Natural killer cell (primary cell): ENCODE measurements at regions not wholly inside any gene's neighbourhood (a gene's known extent, or its start where the extent isn't known, plus 50 kb on each side); places are given as distances from the start of the nearest gene placed in this dataset.

ENCODE experiments used
- ATAC-seq, 3 donors: fragments of 150-1000 bp in 2 of 3; fragments of 200-7000 bp in 1 of 3; cut with Tn5 transposase; 1 replicate in 1 of 3; 2 replicates in 2 of 3; pipeline ENCODE4 v1.10.0; 2021; ENCODE audit warnings: mild to moderate bottlenecking in 2 of 3, moderate library complexity in 2 of 3
- DNase-seq, 2 donors: peaks; one replicate each; pipeline versions ENCODE4 v3.0.0 to v3.0.0-alpha.2; 2013 to 2021; ENCODE audit warnings: mixed read lengths in 1 of 2
- H3K27ac ChIP-seq: one replicate; pipeline ENCODE4 v1.5.1; 2013; ENCODE audit warnings: mild to moderate bottlenecking, low read length
- H3K27me3 ChIP-seq: one replicate; pipeline ENCODE4 v1.6.1; 2013; ENCODE audit warnings: low read length; ENCODE audit not compliant: control insufficient read depth, insufficient read depth
- H3K36me3 ChIP-seq: one replicate; pipeline ENCODE4 v1.6.1; 2013; ENCODE audit warnings: low read length; ENCODE audit not compliant: control insufficient read depth, insufficient read depth
- H3K4me1 ChIP-seq: one replicate; pipeline ENCODE4 v1.6.1; 2013; ENCODE audit warnings: low read length; ENCODE audit not compliant: control insufficient read depth, insufficient read depth
- H3K4me3 ChIP-seq: one replicate; pipeline ENCODE4 v1.5.1; 2013; ENCODE audit warnings: low read length
- H3K9me3 ChIP-seq: one replicate; pipeline ENCODE4 v1.6.1; 2013; ENCODE audit warnings: low read length; ENCODE audit not compliant: control insufficient read depth, insufficient read depth
- H3K27ac Mint-ChIP-seq, 2 donors: one replicate each; pipeline ENCODE4 v1.8.0; 2022; ENCODE audit warnings: mild to moderate bottlenecking in 2 of 2, mixed read lengths in 2 of 2, moderate library complexity in 1 of 2
- H3K27me3 Mint-ChIP-seq, 2 donors: one replicate each; pipeline ENCODE4 v1.8.0; 2022; ENCODE audit warnings: low read depth in 2 of 2, mixed read lengths in 2 of 2
- H3K36me3 Mint-ChIP-seq: one replicate; pipeline ENCODE4 v1.8.0; 2022; ENCODE audit warnings: mixed read lengths
- H3K4me1 Mint-ChIP-seq, 2 donors: one replicate each; pipeline ENCODE4 v1.8.0; 2022; ENCODE audit warnings: mixed read lengths in 2 of 2
- H3K4me3 Mint-ChIP-seq: one replicate; pipeline ENCODE4 v1.8.0; 2022; ENCODE audit warnings: mild to moderate bottlenecking, moderate library complexity, mixed read lengths
- H3K9me3 Mint-ChIP-seq, 2 donors: one replicate each; pipeline ENCODE4 v1.8.0; 2022; ENCODE audit warnings: mixed read lengths in 2 of 2
- WGBS: methylation state at CpG from one replicate; pipeline ENCODE4 v1.1.7; 2013; ENCODE audit warnings: missing lambda C conversion rate; ENCODE audit not compliant: insufficient coverage; 5-methylcytosine and 5-hydroxymethylcytosine counted together
- intact Hi-C: fragments of 100-400 bp; cut with micrococcal nuclease; formaldehyde crosslinking; loops from one replicate; pipeline ENCODE4 v1.14.2; 2022
- TF ChIP-seq, protein P1 (sequence below): fragments of 200-600 bp; IDR thresholded peaks from one replicate; pipeline ENCODE4 v1.8.0; 2022; ENCODE audit warnings: antibody characterized with exemption

DNA sequence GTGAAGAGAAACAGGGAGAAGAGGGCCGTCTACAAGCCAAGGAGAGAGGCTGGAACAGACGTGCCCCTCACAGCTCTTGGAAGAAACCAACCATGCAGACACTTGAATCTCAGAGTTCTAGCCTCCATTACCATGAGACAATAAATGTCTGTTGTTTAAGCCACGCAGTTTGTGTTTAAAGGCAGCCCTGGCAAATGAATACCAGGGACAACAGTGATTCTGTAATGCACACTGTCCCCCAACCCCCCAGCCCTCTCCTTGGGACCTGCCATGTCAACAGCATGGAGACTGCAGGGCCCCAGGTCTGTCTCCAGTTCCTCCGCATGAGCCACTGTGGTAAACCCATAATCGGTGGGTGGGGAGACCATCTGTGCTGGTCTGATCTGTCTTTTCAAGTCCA lies 348.0 kb upstream of the KLF3 start:
- Mint-ChIP-seq H3K27ac (no peak overlapping the region), H3K4me3 (no peak overlapping the region), H3K27me3 (no peaks in the 10 kb centered on the region), H3K4me1 (peaks cover 32 to 53% of the 10 kb centered on the region in 2 donors), H3K9me3 (no peaks in the 10 kb centered on the region), H3K36me3 (no peaks in the 10 kb centered on the region)
- DNase-seq, result no peak
- peaks cover 33% of the 10 kb centered on the region for H3K4me1 ChIP-seq
- no peaks in the 10 kb centered on the region for H3K9me3 ChIP-seq
- H3K27me3 ChIP-seq, result no peaks in the 10 kb centered on the region
- no peaks in the 10 kb centered on the region for H3K36me3 ChIP-seq
- TF ChIP-seq, protein P1, sequence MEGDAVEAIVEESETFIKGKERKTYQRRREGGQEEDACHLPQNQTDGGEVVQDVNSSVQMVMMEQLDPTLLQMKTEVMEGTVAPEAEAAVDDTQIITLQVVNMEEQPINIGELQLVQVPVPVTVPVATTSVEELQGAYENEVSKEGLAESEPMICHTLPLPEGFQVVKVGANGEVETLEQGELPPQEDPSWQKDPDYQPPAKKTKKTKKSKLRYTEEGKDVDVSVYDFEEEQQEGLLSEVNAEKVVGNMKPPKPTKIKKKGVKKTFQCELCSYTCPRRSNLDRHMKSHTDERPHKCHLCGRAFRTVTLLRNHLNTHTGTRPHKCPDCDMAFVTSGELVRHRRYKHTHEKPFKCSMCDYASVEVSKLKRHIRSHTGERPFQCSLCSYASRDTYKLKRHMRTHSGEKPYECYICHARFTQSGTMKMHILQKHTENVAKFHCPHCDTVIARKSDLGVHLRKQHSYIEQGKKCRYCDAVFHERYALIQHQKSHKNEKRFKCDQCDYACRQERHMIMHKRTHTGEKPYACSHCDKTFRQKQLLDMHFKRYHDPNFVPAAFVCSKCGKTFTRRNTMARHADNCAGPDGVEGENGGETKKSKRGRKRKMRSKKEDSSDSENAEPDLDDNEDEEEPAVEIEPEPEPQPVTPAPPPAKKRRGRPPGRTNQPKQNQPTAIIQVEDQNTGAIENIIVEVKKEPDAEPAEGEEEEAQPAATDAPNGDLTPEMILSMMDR, result no peak
- no peak overlapping the region for H3K27ac ChIP-seq
- H3K4me3 ChIP-seq, result no peak overlapping the region
- 96% methylated on average over 5 of the region's 5 CpGs for WGBS
- intact Hi-C loops, result loop anchor here (10.0 kb wide), 1 partner anchor 251 kb away; no protein-coding TSS in a partner anchor
- no peak for ATAC-seq

GRCh38 chr4:38317041-38317674 lies 346.8 kb upstream of the KLF3 start:
- ATAC-seq (no peak), DNase-seq (no peak)
- H3K4me3 Mint-ChIP-seq, result no peak overlapping the region
- Histone ChIP-seq H3K27me3 (no peaks in the 10 kb centered on the region), H3K36me3 (no peaks in the 10 kb centered on the region), H3K9me3 (no peaks in the 10 kb centered on the region), H3K4me1 (peaks cover 30% of the 10 kb centered on the region), H3K27ac (no peak overlapping the region), H3K4me3 (no peak overlapping the region)
- H3K9me3 Mint-ChIP-seq, result no peaks in the 10 kb centered on the region
- H3K27ac Mint-ChIP-seq, result peak overlapping the region in 1 of 2 donors; percentile 18
- no peaks in the 10 kb centered on the region for H3K36me3 Mint-ChIP-seq
- intact Hi-C loops, result loop anchor here (10.0 kb wide), 1 partner anchor 252 kb away; no protein-coding TSS in a partner anchor
- H3K27me3 Mint-ChIP-seq, result no peaks in the 10 kb centered on the region
- peaks cover 26 to 44% of the 10 kb centered on the region in 2 donors for H3K4me1 Mint-ChIP-seq
- 94% methylated on average over 3 of the region's 3 CpGs for WGBS
- TF ChIP-seq, protein P1, result no peak

DNA sequence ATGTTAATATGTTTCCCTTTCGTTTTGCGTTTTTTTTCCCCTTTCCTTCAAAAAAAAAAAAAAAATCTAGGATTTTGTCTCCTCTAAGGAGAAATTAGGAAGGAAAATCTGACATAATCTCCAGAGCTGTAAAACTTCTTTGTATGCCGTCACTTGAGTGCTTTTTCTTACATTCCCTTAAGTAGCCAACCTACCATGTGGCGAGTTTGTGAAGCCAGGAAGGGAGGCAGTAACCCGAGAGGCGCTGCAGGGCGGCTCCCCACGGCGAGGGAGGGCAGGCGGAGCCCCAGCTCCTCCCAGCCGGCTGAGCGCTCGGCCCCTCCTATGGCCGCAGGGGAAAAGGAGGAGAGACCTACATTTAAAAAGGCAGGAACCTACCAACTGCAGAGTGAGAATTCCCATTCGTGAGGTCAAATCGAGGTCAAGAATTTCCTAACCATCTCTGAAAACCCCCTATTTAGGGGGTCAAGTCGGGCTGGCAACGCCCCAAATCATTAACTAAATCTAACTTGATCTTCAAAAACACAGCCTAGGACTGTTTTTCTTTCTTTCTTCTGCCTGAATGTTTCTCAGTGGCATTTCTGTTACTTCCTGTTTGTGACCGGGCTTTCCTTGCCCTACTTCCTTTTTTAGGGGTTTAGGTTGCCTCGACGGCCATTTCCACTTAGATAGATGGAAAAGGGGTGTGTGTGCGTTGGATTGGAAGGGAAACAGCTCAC lies 345.1 kb upstream of the KLF3 start:
- peak; percentile 77 to 83 (median 82) for ATAC-seq
- Histone ChIP-seq H3K36me3 (no peaks in the 10 kb centered on the region), H3K27me3 (no peaks in the 10 kb centered on the region), H3K4me1 (peaks cover 29% of the 10 kb centered on the region), H3K4me3 (peak overlapping the region; percentile 33), H3K9me3 (no peaks in the 10 kb centered on the region), H3K27ac (peak overlapping the region; percentile 84)
- peak overlapping the region; percentile 86 to 91 for H3K27ac Mint-ChIP-seq
- no peaks in the 10 kb centered on the region for H3K9me3 Mint-ChIP-seq
- WGBS, result 0% methylated on average over 19 of the region's 22 CpGs
- no peaks in the 10 kb centered on the region for H3K36me3 Mint-ChIP-seq
- intact Hi-C loops, result loop anchor here (2.0 to 10.0 kb wide), 2 partner anchors 188 to 254 kb away; no protein-coding TSS in a partner anchor
- H3K4me1 Mint-ChIP-seq, result peaks cover 26 to 39% of the 10 kb centered on the region in 2 donors
- peak overlapping the region; percentile 88 for H3K4me3 Mint-ChIP-seq
- no peaks in the 10 kb centered on the region for H3K27me3 Mint-ChIP-seq
- TF ChIP-seq, protein P1, result no peak
- peak; percentile 55 to 85 for DNase-seq
